ENCODE measurements at regions not wholly inside any gene's neighbourhood (a gene's known extent, or its start where the extent isn't known, plus 50 kb on each side); places are given as distances from the start of the nearest gene placed in this dataset.

- DNase-seq (ENCODE audit: low spot score) = no peak
- no peak overlapping the region for H3K27ac ChIP-seq
- POLR2A ChIA-PET (ENCODE audit: low non-redundant PET) = no interaction called here
- no peak for TF ChIP-seq CTCF (conservative IDR thresholded peaks at IDR 0.05; ENCODE audit: low read depth)
- CTCF ChIA-PET = interaction anchor here (0.6 kb wide), 2 partner anchors 85 to 1407 kb away, joined by 3 to 4 read pairs; no protein-coding TSS in a partner anchor
These were observed 52.6 kb upstream of the ASB17 start for GRCh38 chr1:75984781-75985180.

DNA sequence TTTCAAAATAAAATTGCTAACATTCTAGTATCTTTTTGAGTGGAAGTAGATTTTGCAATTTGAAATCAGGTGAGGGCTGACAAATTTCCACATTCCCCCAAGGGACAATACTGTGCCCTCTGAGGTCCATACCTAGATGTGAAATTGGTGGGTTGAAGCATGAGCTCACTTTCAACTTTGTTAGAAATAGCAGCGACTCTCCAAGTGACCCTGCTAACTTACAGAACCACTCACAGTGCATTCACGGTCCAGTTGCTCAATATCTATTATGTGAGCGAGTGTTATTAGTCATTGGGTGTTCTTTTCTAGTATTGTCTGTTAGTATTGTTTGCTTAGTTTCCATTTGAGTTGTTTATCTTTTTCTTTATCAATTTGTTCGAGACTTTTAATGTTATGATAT, 53.6 kb upstream of the ASB17 start:
- H3K27ac ChIP-seq = no peak overlapping the region
- ChIA-PET POLR2A (ENCODE audit: low non-redundant PET) (no interaction called here), CTCF (no interaction called here)
- no peak for TF ChIP-seq CTCF (conservative IDR thresholded peaks at IDR 0.05; ENCODE audit: low read depth)
- DNase-seq (ENCODE audit: low spot score) = peak; percentile 33

DNA sequence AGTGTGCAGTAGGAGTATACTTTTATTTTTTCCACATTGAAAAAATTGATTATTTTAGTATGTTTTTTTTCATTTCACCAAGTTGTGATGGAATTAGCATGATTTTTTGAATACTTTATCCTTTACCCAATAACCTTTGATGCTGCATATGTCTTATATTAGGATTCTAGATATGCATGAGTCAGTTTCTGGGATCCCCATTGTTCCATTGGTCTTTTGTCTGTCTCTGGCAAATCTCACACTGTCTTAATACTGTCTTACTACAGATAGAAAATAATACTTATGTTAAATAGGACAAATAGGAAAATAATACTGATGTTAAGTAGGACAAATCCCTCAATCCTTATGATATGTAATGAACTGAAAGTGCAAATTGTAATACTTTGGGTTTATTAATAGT, 54.3 kb upstream of the ASB17 start:
- ChIA-PET CTCF (no interaction called here), POLR2A (ENCODE audit: low non-redundant PET) (no interaction called here)
- TF ChIP-seq CTCF (conservative IDR thresholded peaks at IDR 0.05; ENCODE audit: low read depth) = no peak
- no peak for DNase-seq (ENCODE audit: low spot score)
- H3K27ac ChIP-seq = no peak overlapping the region

DNA sequence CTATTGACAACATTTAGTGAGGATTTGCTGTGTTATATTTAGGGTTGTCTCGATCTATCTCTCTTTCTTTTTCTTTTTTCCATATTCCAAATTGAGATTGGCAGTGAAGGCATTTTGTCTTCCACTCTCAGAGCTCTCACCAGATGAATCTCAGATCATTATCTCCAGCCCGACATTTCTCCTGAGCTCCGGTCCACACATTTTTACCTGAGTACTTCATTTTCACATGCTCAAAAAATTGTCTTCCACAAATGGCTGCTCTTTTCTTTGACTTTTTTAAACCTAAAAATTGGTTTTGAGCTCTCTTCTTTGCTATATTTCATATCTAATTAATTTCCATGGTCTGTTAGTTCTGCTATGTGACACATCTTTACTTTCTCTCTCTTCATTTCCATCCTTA, 56.9 kb upstream of the ASB17 start:
- CTCF ChIA-PET = no interaction called here
- no peak for DNase-seq (ENCODE audit: low spot score)
- no peak for TF ChIP-seq CTCF (conservative IDR thresholded peaks at IDR 0.05; ENCODE audit: low read depth)
- POLR2A ChIA-PET (ENCODE audit: low non-redundant PET) = no interaction called here
- H3K27ac ChIP-seq = no peak overlapping the region

GRCh38 chr1:75990686-75991085, 58.5 kb upstream of the ASB17 start:
- CTCF ChIA-PET = interaction anchor here (0.6 to 0.7 kb wide), 6 partner anchors 8 to 1520 kb away, joined by 3 to 13 read pairs (median 5); no protein-coding TSS in a partner anchor
- POLR2A ChIA-PET (ENCODE audit: low non-redundant PET) = no interaction called here
- DNase-seq (ENCODE audit: low spot score) = no peak
- TF ChIP-seq CTCF (conservative IDR thresholded peaks at IDR 0.05; ENCODE audit: low read depth) = no peak
- H3K27ac ChIP-seq = no peak overlapping the region

DNA sequence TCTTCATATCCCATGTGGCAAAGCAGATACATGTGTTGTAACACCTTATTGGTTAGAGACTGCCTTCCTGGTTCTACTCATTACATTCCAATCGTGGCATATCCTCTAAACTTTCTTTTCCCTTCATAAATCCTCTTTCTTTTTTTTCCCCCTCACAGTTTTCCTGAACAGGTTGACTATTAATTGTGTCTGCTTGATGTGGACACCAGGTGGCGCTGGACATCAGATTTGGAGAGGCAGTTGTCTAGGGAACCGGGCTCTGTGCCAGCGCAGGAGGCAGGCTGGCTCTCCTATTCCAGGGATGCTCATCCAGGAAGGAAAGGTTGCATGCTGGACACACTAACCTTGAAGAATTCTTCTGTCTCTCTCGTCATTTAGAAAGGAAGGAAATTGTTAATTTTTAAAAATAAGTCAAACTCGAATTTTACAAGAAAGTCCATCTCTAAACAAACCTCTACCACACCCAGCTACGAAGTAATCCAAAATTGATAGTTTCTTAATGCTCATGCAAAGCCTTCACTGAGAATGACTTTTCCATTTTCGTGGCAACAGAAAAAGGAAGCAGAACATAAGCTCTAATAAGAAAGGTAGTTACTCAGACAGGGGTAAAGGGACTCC, 59.4 kb upstream of the ASB17 start:
- no peak overlapping the region for H3K27ac ChIP-seq
- peak; percentile 87 for TF ChIP-seq CTCF (conservative IDR thresholded peaks at IDR 0.05; ENCODE audit: low read depth)
- ChIA-PET CTCF (interaction anchor here (0.7 kb wide), 1 partner anchor 1124 kb away, joined by 4 read pairs; no protein-coding TSS in a partner anchor), POLR2A (ENCODE audit: low non-redundant PET) (no interaction called here)
- peak; percentile 80 for DNase-seq (ENCODE audit: low spot score)
